ENCODE measurements at regions not wholly inside any gene's neighbourhood (a gene's known extent, or its start where the extent isn't known, plus 50 kb on each side); places are given as distances from the start of the nearest gene placed in this dataset.
"Not testable (repeated sequence)": the region's sequence is repeated elsewhere in the genome, so short reads cannot be mapped to it uniquely, and the experiment has no call there.

GRCh38 chr6:16822975-16823717, 61.9 kb upstream of the ATXN1 start:
- no peak for DNase-seq

- DNase-seq = no peak
Observed at GRCh38 chr6:16822529-16822928, 61.3 kb upstream of the ATXN1 start.

DNA sequence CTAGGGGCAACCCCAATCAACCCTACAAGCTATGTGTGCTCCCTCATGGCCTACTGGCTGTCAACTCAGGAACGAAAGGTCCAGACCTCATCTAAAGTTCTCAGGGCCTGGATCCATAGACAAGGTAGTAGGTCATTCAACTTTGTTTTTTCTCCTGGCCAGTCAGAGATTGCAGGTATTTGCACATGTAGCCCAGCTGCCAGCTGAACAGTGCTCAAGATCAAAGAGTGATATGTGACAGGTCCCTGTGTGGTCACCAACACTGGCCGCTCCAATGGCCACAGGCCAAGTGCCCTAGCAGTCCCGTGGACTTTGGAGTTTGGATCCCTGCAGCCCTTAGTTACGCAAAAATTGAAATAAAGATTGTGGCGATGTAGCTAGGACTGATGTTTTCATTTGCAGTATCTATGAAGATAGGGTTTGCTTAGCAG, 60.6 kb upstream of the ATXN1 start:
- no peak for DNase-seq

- not testable (repeated sequence) for DNase-seq
Observed at GRCh38 chr6:16820262-16820661, 59.0 kb upstream of the ATXN1 start.

GRCh38 chr6:16819752-16820151, 58.5 kb upstream of the ATXN1 start:
- no peak for DNase-seq

- no peak for DNase-seq
Observed at GRCh38 chr6:16818992-16819626, 57.8 kb upstream of the ATXN1 start.

DNA sequence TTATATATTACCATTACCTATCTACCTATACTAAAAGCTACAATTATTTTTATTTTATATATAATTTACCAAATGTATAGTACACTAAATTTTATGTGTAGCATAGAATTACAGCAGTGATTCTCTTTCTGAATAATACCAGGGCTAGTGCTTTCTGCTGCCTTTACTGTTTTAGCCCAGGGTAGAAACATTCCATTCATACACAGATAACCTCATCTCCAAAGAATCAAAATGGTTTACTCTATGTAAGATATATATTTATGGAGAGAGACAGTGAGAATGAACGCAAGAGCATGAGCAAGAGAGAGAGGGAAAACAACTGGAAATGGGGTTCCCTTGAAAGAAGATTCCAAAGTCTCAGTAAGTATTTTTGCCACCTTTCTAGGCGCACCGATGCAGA, 56.3 kb upstream of the ATXN1 start:
- no peak for DNase-seq

DNA sequence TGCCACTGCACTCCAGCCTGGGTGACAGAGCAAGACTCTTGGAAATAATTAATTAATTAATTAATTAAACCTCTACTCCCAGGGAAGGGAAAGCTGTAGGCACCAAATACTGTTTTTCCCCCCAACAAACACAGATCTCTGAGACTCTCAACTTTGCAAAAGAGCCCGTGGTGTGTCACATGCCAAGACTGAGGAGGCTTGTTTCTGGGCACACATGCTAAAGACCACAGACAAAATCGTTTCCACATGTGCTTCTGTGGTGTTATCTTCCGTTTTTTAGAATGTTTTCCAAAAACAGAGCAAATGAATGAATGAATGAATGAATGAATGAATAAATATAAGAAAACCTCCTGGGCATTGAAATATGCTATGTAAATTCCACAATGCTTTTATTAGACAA, 55.6 kb upstream of the ATXN1 start:
- DNase-seq = no peak

- DNase-seq = no peak
Observed at GRCh38 chr6:16812993-16813392, 51.7 kb upstream of the ATXN1 start.

GRCh38 chr6:16811277-16811979, 50.2 kb upstream of the ATXN1 start:
- no peak for DNase-seq

Data from right hindlimb (tissue), 1 donor.